Gastrocnemius medialis (tissue), 4 donors: ENCODE measurements at regions not wholly inside any gene's neighbourhood (a gene's known extent, or its start where the extent isn't known, plus 50 kb on each side); places are given as distances from the start of the nearest gene placed in this dataset.
"Not testable (repeated sequence)": the region's sequence is repeated elsewhere in the genome, so short reads cannot be mapped to it uniquely, and the experiment has no call there.

ENCODE experiments used
- ATAC-seq, 2 donors: fragments of 150-250 bp; one replicate each; pipeline ENCODE4 v1.9.1; 2016
- DNase-seq, 2 donors: peaks; one replicate each; pipeline ENCODE4 v3.0.0-alpha.2; 2019
- H3K27ac ChIP-seq, 4 donors: fragments of 200-600 bp; sonication (generic); 1 replicate in 1 of 4; 2 replicates in 3 of 4; pipeline ENCODE4 v1.5.1; 2016 to 2018; ENCODE audit warnings: mild to moderate bottlenecking in 2 of 4, moderate library complexity in 1 of 4
- H3K27me3 ChIP-seq, 3 donors: fragments of 200-600 bp; sonication (generic) in 2 of 3; 1 replicate in 1 of 3; 2 replicates in 2 of 3; pipeline versions ENCODE4 v1.5.1 to v1.6.0; 2016 to 2019; ENCODE audit warnings: mild to moderate bottlenecking in 1 of 3, moderate library complexity in 1 of 3
- H3K36me3 ChIP-seq, 2 donors: fragments of 200-600 bp; sonication (generic) in 1 of 2; one replicate each; pipeline ENCODE4 v1.5.1; 2017 to 2018
- H3K4me1 ChIP-seq, 2 donors: fragments of 200-600 bp; sonication (generic) in 1 of 2; one replicate each; pipeline ENCODE4 v1.5.1; 2016 to 2017; ENCODE audit warnings: mild to moderate bottlenecking in 2 of 2
- H3K4me3 ChIP-seq, 4 donors: fragments of 200-600 bp; sonication (generic) in 3 of 4; 1 replicate in 1 of 4; 2 replicates in 3 of 4; pipeline ENCODE4 v1.5.1; 2016 to 2019; ENCODE audit warnings: mild to moderate bottlenecking in 2 of 4
- H3K9me3 ChIP-seq, 3 donors: fragments of 200-600 bp; sonication (generic) in 2 of 3; 1 replicate in 1 of 3; 2 replicates in 2 of 3; pipeline ENCODE4 v1.5.1; 2016 to 2019
- CTCF ChIP-seq, 5 experiments: fragments of 450-650 bp in 3 of 5; fragments of 200-600 bp in 2 of 5; sonication (generic) in 2 of 5; IDR thresholded peaks in 4 of 5; conservative IDR thresholded peaks in 1 of 5; 1 replicate in 4 of 5; 2 replicates in 1 of 5; pipeline ENCODE4 v1.5.1; 2016 to 2019; ENCODE audit warnings: antibody characterized with exemption in 5 of 5, mild to moderate bottlenecking in 3 of 5, moderate library complexity in 3 of 5
- POLR2A ChIP-seq, 2 donors: fragments of 450-650 bp; IDR thresholded peaks; one replicate each; pipeline ENCODE4 v1.6.1; 2017; ENCODE audit warnings: antibody characterized with exemption in 2 of 2, mild to moderate bottlenecking in 2 of 2, moderate library complexity in 2 of 2
- in situ Hi-C, 4 donors: fragments of 200-750 bp; cut with MboI; loops; one replicate each; pipeline versions ENCODE4 v1.15.0 to v1.8.0; 2017; ENCODE audit warnings: low sequenced_read_pairs in 4 of 4
- intact Hi-C: fragments of 100-400 bp; cut with DNase I; formaldehyde crosslinking; loops from one replicate; pipeline ENCODE4 v1.15.1; 2023; ENCODE audit warnings: low total_unique reads

GRCh38 chr21:31788581-31788980 is 56.7 kb upstream of the SCAF4 start:
- H3K4me1 ChIP-seq, result no peaks in the 10 kb centered on the region
- no peaks in the 10 kb centered on the region for H3K27me3 ChIP-seq
- ATAC-seq (no peak), DNase-seq (no peak)
- intact Hi-C loops (loop anchor here (5.0 kb wide), 1 partner anchor 469 kb away; no protein-coding TSS in a partner anchor), in situ Hi-C loops (no loop called here)
- H3K4me3 ChIP-seq, result no peak overlapping the region
- H3K27ac ChIP-seq, result no peak overlapping the region
- no peaks in the 10 kb centered on the region for H3K9me3 ChIP-seq
- H3K36me3 ChIP-seq, result no peaks in the 10 kb centered on the region
- TF ChIP-seq POLR2A (IDR thresholded peaks at IDR 0.05) (no peak), CTCF (IDR thresholded peaks at IDR 0.05 in 4 of 5, conservative IDR thresholded peaks at IDR 0.05 in 1 of 5) (no peak)

GRCh38 chr21:31787691-31788090 is 55.8 kb upstream of the SCAF4 start:
- H3K9me3 ChIP-seq, ATAC-seq, H3K4me1 ChIP-seq, H3K4me3 ChIP-seq, H3K27me3 ChIP-seq, H3K36me3 ChIP-seq, DNase-seq, H3K27ac ChIP-seq, in situ Hi-C loops: not testable (repeated sequence)
- intact Hi-C loops, result loop anchor here (5.0 kb wide), 1 partner anchor 470 kb away; no protein-coding TSS in a partner anchor

- intact Hi-C loops (loop anchor here (5.0 kb wide), 1 partner anchor 471 kb away; no protein-coding TSS in a partner anchor), in situ Hi-C loops (no loop called here)
- no peaks in the 10 kb centered on the region for H3K27me3 ChIP-seq
- no peak overlapping the region for H3K27ac ChIP-seq
- H3K9me3 ChIP-seq, result no peaks in the 10 kb centered on the region
- no peaks in the 10 kb centered on the region for H3K4me1 ChIP-seq
- TF ChIP-seq POLR2A (IDR thresholded peaks at IDR 0.05) (no peak), CTCF (IDR thresholded peaks at IDR 0.05 in 4 of 5, conservative IDR thresholded peaks at IDR 0.05 in 1 of 5) (no peak)
- H3K4me3 ChIP-seq, result no peak overlapping the region
- ATAC-seq (no peak), DNase-seq (no peak)
- no peaks in the 10 kb centered on the region for H3K36me3 ChIP-seq
These were observed 54.4 kb upstream of the SCAF4 start for GRCh38 chr21:31786164-31786920.

GRCh38 chr21:31785237-31786163 is 53.6 kb upstream of the SCAF4 start:
- H3K36me3 ChIP-seq, H3K9me3 ChIP-seq, H3K4me1 ChIP-seq, H3K27me3 ChIP-seq, H3K4me3 ChIP-seq, H3K27ac ChIP-seq, ATAC-seq, in situ Hi-C loops: not testable (repeated sequence)
- DNase-seq, result peak; percentile 13 to 26
- peak; percentile 5 to 59 (median 46) for TF ChIP-seq CTCF (IDR thresholded peaks at IDR 0.05 in 4 of 5, conservative IDR thresholded peaks at IDR 0.05 in 1 of 5)
- intact Hi-C loops, result loop anchor here (5.0 kb wide), 1 partner anchor 472 kb away; no protein-coding TSS in a partner anchor

- TF ChIP-seq CTCF (IDR thresholded peaks at IDR 0.05 in 4 of 5, conservative IDR thresholded peaks at IDR 0.05 in 1 of 5) (no peak), POLR2A (IDR thresholded peaks at IDR 0.05) (no peak)
- no peaks in the 10 kb centered on the region for H3K9me3 ChIP-seq
- no peaks in the 10 kb centered on the region for H3K27me3 ChIP-seq
- no peak overlapping the region for H3K27ac ChIP-seq
- no peaks in the 10 kb centered on the region for H3K4me1 ChIP-seq
- no peak overlapping the region for H3K4me3 ChIP-seq
- DNase-seq, result peak in 1 of 2 donors; percentile 14
- no peak for ATAC-seq
- in situ Hi-C loops, result no loop called here
- intact Hi-C loops, result no loop called here
- H3K36me3 ChIP-seq, result no peaks in the 10 kb centered on the region
These were observed 49.8 kb upstream of the SCAF4 start for GRCh38 chr21:31781737-31782136.
